Upper lobe of left lung (tissue), 4 donors: ENCODE measurements at regions not wholly inside any gene's neighbourhood (a gene's known extent, or its start where the extent isn't known, plus 50 kb on each side); places are given as distances from the start of the nearest gene placed in this dataset.

Experiments
- CTCF ChIP-seq, 6 experiments: fragments of 450-650 bp in 4 of 6; fragments of 200-600 bp in 2 of 6; sonication (generic) in 2 of 6; IDR thresholded peaks; one replicate each; pipeline ENCODE4 v1.5.1; 2016 to 2019; ENCODE audit warnings: antibody characterized with exemption in 6 of 6
- EP300 ChIP-seq, 4 donors: sonication (generic); formaldehyde crosslinking; IDR thresholded peaks; one replicate each; pipeline ENCODE4 v1.5.1; 2017; ENCODE audit warnings: antibody characterized with exemption in 4 of 4, control low read depth in 2 of 4
- POLR2A ChIP-seq, 4 donors: fragments of 450-650 bp; IDR thresholded peaks; one replicate each; pipeline ENCODE4 v1.5.1; 2016 to 2017; ENCODE audit warnings: antibody characterized with exemption in 4 of 4, mild to moderate bottlenecking in 2 of 4
- POLR2AphosphoS5 ChIP-seq, 2 donors: sonication (generic); formaldehyde crosslinking; IDR thresholded peaks; one replicate each; pipeline ENCODE4 v1.5.1; 2017; ENCODE audit warnings: antibody characterized with exemption in 2 of 2

DNA sequence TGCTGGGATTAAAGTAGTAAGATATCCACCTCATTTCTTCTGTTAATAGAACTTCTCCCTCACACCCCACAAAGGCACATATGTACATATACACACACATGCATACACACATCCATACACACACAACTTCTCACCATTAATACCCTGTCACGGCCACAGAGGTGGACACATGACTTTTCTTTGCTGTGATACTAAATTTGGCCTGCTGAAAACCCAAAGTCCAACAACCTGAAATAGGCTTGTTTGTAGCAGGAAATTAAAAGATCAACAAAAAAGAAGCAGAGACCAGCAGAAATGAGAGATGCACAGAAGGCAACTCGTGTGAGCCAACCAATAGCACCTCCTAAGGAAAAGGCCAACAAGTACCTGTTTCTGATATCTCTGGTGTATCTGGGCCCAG, 128.7 kb upstream of the PCGF5 start:
- TF ChIP-seq CTCF (IDR thresholded peaks at IDR 0.05): no peak
- no peak for TF ChIP-seq POLR2A (IDR thresholded peaks at IDR 0.05)
- TF ChIP-seq EP300 (IDR thresholded peaks at IDR 0.05): no peak
- TF ChIP-seq POLR2AphosphoS5 (IDR thresholded peaks at IDR 0.05): no peak
